ENCODE measurements at regions not wholly inside any gene's neighbourhood (a gene's known extent, or its start where the extent isn't known, plus 50 kb on each side); places are given as distances from the start of the nearest gene placed in this dataset.
A peak's percentile ranks its signal among the peaks of the same experiment; 100 is the strongest.

DNA sequence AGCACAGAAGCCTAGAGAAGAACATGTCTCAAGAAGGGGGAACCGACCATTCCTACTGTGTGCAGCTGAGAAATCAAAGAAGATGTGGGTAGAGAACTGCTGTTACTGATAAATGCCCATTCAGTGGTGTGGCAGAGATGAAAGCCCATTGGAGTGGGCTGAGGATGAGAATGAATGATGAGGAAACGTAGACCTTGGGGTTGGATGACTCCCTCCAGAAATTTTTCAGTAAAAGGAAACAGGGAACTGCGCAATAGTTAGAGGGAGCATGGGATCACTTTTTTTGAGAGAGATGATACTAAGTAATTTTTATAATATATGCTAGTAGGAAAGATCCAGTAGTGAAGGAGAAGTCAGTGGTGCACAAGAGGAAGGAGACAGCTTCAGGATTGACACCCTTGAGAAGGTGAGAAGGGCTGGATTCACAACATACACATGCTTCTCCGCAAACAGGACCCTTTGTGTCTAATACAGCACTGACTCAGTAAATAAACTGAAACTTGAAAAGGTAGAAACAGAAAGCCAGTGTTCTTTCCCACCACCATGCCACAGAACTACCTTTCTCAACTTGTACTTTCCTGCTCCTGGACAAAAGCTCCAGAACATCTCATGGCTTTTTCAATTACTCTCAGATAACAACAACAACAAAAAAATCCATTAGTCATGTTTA is 104.7 kb upstream of the IL6 start:
- no peak for DNase-seq

DNA sequence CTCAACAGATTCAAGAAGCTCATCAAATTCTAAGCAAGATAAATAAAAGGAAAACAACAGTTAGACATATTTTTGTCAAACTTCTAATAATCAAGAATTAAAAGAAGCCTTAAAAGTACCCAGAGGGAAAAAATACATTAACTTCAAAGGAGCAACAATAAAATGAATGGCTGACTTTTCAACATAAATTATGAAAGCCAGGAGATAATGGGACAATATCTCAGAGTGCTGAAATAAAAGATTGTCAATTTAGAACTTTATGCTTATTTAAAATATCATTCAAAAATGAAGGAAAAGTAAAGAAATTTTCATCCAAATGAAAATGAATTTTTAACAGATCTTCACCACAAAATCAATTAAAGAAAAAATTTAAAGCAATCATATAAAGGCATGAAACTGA is 108.5 kb upstream of the IL6 start:
- peak; percentile 48 for DNase-seq

DNA sequence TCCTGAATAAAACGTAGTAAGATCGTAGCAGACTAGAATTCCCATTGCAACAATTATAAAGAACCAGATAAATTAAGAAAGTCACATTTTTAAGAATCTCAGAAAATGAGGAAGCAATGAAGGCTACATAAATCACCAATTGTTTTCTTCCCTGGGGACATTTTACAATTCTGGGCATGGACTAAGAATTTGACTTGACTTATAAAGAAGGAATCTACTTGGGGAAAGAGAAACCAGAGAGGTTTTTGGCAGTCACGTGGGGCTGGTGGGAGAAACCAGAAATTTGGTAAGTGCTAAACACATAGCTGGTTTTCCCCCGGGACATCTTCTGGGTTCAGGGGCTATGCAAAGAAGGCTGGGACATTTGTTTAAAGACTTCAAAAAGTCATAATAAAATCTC is 109.8 kb upstream of the IL6 start:
- DNase-seq = no peak

DNA sequence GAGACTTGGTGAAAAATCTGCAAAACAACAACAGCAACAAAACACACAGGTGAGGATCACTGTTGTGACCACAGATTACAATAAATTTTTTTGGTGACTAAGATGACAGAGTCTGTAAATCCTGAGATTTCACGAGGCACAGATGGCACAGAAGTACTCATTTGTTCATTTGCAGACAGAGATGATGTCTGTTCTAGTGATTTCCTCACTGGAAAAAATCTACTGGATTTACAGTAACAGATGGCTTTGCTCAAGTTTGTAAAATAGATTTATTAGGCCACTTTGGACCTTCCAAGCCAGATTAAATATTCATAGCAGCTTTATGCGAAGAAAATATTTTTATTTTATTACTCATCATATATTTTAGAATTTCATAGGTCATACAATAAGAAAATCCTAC is 113.5 kb upstream of the IL6 start:
- DNase-seq = no peak

DNA sequence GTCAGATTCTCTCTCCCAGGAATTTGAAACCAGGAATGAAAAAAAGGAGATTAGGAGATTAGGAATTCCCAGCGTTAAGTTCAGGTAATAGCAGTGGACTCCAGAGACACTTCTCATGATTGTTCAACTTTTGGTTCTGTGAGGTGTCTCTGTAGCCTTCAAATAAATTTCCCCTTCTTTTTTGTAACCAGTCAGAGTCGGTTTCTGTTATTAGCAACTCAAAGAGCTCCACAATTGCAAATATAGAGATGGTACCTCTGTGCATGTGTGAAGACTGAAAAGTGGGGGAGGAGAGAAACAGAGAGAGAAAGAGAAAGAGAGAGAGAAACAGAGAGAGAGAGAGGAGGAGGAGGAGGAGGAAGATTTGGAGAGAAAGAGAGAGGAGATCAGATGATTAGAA is 112.8 kb upstream of the STEAP1B start:
- no peak for DNase-seq

DNA sequence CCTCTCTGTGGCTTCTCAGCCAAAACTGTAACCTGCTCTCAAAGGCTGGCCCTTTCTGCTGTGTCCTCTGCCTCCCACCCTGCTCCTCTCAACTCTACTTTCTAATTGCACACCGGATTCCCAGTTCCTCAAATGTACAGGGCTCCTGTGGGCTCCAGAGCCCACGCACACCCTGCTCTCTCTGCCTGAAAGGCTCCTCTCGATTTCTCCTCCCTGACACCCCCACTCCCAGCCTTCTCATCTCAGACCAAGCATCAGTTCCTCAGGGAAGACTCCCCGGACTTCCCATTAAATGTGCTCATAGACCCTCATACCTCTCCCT is 111.7 kb upstream of the STEAP1B start:
- DNase-seq = no peak

DNA sequence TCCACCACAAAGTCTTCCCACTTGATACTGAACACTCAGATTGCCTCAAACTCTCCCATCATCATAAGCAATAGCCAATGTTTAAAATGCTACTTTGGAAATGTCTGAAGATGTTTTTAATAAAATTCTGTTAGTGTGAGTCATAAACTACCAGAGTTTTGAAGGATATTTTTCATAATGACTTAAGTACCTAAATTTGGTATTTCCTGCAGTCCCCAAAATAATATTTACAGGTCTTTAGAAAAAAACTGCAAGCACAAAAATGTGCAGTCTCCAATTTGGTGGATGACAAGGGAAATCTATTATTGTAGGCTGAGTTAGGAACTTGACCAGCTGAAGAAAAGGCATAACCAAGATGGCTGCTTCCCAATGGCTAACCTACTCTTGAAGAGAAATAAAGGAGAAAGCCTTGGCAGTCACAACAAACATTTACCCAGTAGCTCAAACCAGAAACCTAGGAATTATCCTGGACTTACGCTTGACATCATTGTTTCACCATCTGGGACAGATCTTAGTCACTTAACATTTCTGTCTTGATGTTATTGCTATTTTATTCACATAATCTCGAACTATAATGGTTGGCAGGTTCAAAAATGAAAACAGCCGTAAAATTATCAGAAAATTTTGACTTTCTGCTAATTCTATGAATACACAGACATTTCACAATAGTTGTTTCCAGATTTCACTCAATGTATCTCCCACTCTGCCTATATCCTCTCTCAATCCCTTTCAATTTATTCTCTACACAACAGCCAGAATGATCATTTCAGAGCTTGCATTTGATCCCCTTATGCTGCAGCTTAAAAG is 111.2 kb upstream of the STEAP1B start:
- no peak for DNase-seq

DNA sequence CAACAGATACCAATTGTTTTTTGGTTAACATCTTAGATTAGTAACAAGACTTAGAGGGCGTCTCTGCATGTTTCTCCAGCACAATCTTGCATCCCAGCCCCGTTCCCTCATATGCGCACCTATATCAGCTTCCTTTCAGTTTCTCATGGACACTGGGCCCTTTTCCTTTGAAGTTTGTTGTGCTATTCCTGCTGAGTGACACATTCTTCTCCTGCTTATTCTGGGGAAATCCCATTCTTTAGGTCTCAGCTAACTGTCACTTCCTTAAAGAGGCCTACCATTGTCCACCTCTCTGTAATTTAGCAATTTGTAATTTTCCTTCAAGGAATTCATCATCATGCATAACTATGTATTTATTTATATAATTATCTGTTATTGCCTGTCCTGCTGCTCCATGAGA is 110.3 kb upstream of the STEAP1B start:
- no peak for DNase-seq

DNA sequence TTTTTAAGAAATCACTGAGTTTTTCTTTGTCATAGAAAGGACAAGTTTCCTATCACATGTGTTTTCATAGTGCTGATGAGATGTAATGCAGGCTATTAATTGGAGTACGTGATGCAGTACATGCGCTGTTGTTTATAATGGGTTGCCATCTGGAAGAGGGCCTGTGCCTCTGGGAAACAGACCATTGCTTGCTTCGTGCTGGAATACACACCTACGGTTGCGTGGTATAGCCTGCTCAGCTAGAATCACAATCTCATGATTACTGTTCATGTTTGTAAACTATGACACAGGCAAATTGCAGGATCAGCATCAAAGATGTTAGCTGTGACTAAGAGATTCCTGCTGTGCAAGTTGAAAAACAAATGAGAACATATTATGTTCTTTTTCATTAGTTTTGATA is 107.2 kb upstream of the STEAP1B start:
- DNase-seq = no peak

DNA sequence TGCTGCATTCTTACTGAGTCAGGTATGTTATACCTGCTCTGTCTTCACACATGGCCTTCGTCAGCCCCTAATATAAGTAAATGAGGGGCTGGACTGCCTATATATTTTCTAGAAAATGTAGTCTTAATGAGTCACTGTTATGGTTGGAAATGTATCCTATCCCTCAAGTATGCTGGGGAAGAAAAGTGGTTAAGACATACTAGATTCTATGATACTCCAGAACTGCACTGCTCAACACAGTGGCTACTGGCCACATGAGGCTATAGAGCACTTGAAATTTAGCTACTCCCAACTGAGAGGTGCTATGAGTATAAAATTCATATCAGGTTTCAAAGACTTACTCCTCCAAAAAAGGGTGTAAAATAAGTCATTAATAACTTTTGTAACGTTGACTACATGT is 104.3 kb upstream of the STEAP1B start:
- no peak for DNase-seq

DNA sequence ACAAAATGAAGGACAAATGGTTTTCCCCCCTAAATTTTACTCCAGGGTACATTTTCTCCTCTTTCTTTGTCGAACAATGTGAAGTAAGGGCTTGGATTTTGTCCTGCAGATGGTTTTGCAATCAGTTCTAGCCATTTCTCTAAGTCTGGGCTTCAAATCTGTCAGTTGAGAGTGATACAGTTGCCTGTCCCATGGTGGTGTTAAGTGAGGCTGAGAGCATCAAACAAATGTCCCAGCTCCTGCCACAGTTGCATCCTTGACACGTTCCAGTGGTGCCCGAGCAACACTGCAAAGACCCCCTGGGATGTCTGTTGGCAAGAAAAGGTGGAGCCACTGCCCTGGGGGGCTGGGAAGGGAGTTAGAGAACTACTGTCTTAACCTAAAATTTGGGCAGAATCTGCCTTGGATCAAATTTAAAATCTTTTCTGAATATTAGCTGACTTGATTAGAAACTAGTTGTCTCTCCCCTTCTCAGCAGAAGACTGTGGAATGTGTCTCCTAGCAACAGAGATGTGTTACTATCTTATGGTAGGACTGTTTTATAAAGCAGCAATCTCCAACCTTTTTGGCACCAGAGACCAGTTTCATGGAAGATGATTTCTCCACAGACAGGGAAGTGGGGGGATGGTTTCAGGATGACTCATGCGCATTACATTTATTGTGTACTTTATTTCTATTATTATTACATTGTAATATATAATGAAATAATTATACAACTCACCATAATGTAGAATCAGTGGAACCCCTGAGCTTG is 102.0 kb upstream of the STEAP1B start:
- DNase-seq = peak; percentile 56

DNA sequence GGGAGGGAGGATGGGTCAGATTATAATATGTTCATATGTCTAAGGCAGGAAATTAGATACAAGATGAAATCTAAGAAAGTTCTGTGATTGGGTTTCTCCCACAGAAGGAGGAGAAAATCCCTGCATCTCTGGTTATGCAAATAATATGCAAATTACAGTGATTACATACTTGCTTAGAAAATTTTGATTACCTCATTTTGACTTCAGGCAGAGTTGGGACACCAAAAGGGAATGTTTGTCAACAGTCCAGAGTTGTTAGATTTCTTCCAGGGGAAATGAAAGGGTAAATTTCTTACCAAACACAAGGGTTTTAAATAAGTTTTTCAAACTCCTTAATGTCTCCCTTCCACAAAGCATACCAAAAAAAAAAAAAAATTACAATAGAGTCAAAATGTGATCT is 101.4 kb upstream of the STEAP1B start:
- DNase-seq = no peak

DNA sequence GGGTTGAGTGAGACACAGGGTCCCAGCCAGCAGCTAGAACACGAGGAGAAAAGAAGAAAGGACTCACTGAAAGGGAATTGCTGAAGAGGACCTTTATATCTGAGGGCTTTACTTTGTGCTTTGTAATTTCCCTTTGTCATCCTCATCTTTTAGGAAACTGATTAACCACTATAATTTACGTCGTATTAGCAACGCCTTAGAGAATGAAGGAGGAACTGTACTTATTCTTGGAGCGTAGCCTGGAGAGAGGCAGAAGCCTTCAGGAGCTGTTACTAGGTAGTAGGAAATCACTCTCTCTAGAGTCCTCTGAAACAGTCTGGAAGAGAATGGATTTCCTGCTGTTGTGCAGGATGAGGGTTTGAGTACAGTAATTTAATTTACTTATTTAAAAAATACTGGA is 101.0 kb upstream of the STEAP1B start:
- no peak for DNase-seq

DNA sequence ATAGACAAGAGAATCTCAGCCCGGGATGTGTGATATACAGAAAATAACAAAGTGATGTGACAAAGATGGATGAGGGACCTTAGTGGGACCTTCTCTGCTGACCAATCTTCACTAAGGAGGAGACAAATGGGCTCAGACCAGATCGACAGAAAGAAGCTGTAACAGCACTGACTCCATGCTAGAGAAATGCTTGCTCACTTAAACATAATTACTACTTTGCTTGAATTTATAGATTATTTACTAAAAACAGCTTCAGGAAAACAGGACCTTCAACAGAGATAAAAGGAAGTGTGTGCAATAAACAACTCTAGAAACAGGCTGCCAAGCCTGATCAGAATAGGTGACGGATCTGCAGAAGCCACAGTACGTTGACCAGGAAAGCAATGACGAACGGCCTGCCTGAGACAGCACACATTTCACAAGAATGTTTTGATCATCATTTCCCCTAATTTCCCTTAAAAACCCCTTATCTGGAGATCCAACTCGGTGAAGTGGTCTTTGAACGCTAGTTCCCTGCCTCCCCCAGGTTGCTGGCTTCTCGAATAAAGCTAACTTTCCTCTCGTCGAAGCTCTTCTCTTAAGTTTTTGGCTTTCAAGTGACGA is 98.4 kb upstream of the STEAP1B start:
- no peak for DNase-seq

DNA sequence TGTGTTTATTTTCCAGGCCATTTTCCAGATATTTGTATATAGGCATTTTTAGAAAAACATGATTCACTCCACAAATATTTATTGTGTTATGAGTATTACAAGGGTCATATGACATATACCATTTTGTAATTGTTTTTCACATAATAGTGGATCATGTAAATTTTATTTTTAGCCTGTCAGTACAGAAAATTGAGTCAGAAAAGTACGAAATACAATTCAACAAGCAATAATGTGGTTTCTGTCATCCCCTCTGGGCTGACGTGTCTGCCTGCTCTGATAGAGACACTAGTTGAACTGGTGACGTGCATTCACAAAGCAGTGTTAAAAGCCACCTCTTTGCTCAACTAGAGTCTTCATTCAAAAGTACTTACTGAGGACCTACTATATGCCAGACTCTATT is 97.9 kb upstream of the STEAP1B start:
- DNase-seq = no peak

DNA sequence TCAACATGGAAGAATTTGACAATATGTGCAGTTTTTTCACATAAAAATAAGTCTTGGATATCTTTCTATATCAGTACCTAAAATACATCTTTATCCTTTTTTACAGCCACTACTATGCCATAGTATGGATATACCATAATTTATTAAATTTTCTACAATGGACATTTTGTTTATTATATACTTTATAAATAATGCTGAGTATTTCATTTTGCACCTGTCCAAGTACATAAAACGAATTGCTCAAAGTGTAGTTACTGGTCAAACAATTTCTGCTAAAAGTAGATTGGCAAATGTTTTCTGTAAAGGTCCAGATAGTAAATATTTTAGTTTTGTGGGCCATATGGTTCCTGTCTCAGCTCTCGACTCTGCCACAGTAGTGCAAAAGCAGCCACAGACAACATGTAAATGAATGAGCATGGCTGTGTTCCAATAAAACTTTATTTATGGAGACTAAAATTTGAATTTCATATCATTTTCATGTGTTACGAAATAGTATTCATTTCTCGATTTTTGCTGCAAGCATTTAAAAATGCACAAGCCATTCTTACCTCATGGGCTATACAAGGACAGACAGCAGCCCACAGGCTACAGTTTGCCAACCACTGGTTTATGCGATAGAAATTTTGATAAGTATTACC is 96.9 kb upstream of the STEAP1B start:
- DNase-seq = no peak

DNA sequence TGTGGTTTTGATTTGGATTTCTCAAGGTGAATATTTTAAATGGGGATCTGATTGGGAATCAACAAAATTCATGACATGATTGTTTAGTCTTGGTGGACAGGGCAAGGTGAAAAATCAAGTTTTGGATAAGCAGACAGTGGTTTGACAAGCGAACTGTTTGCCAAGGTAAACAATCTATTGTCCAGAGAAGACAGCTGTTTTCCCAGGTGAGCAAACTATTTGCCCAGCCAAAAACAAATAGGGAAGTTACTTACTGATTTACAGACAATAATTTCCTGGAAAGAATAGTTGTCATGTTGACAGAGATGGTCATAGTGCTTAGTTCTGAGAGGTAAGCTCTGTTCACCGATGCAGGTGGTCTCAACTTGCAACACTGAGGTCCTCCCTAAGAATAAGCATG is 94.0 kb upstream of the STEAP1B start:
- peak; percentile 98 for DNase-seq

DNA sequence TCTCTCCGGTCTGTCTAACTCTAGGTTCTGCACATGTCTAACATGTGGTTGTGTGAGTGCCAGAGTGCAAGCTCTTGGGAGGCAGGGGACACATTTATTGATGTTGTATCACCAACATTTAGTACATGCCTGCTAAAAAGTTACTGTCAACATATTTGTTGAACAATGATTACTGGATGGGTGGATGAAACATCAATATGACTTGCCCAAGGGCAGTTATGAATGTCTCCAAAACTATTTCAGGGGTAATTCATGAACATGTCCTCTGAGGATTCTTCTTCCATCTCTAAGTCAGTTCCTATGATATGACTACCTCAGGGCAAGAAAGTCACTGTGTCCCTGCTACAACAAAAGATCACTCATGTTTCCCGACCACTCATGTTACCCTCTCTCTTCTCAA is 91.3 kb upstream of the STEAP1B start:
- peak; percentile 47 for DNase-seq

DNA sequence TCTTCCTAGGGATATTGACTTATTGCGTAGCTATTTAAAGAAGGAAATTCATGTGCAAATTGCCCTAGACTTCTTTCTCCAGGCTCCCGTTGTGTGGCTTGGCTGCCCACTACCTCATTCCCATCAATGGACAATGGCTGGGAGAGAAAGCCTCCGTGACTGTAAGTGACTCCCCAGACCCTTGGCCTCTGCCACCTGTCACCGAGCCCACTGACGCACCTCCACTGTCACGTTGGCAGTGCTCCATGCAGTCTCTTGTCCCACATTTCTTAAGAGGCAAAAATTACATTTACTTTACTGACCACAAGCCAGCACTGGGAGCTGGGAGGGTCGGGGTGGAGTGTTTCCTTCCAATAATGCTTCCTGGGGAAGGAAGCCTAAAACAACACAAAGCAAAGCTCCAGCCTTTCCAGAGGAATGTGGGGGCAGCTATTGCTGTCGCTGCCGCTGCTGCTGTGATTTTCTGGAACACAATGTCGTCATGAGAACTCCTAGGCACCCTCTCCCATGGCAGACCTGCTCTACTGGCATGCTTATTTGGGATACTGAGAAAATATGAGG is 89.7 kb upstream of the STEAP1B start:
- no peak for DNase-seq

DNA sequence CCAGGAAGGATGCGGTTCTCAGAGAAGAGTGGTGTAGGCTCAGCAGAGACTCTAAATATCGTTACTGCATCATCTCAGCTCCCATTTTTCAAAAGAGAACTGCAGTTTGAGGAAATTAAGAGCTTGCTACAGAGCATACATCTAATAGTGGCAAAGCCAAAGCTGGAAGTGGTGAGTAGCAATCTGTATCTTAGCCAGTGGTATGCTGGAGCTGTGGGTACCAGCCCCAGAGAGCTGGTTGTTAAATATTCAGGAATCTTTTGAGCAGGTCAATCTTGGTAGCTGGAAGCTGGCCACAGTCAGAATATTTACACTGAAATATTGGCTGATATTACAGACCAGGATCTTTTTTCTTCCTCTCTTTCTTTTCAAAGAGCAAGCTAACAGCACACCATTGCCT is 88.4 kb upstream of the STEAP1B start:
- DNase-seq = no peak

DNA sequence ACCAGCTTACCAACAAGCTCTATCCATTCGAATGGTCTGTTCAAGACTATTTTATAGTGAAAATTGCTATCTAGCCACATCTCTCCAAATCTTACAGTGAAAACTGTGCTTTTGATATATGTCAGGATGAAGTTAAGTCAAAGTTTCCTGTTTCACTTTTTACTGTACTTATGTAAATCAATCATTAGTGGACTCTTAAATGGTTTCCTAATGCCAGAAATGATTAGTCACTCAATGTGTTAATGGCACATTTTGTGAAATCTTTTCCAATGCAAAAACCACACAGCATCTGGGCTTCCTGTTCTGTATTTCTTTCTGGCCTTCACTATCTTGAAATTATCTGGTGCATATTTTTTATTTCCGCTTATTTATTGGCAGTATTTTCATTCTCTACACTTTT is 87.3 kb upstream of the STEAP1B start:
- no peak for DNase-seq

DNA sequence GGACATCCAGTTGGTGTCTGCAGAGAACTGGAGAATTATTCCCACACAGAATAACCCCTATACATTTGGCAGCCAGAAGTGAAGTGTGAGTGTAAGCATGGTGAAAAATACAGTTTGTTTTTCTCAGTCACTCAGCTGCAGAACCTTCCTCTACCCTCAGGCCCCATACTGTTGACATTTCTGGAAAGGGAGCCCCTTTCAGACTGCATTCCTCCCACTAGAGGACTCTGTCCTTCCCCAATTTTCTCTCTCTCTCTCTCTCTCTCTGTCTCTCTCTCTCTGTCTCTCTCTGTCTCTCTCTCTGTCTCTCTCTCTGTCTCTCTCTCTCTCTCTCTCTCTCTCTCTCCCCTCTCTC is 86.8 kb upstream of the STEAP1B start:
- peak; percentile 59 for DNase-seq
